ENCODE measurements at regions not wholly inside any gene's neighbourhood (a gene's known extent, or its start where the extent isn't known, plus 50 kb on each side); places are given as distances from the start of the nearest gene placed in this dataset.

GRCh38 chr13:50219743-50220142, 204.5 kb downstream of the KCNRG start:
- TF ChIP-seq POLR2A (IDR thresholded peaks at IDR 0.05) (no peak), CTCF (IDR thresholded peaks at IDR 0.05) (no peak)

Data from lower leg skin (tissue), 3 donors.